GM19452 (cell line): ENCODE measurements at regions not wholly inside any gene's neighbourhood (a gene's known extent, or its start where the extent isn't known, plus 50 kb on each side); places are given as distances from the start of the nearest gene placed in this dataset.

Experiments
- ATAC-seq: cut with Tn5 transposase; IDR thresholded peaks from one replicate; pipeline ENCODE4 v1.9.1; 2021; ENCODE audit not compliant: unreplicated experiment

DNA sequence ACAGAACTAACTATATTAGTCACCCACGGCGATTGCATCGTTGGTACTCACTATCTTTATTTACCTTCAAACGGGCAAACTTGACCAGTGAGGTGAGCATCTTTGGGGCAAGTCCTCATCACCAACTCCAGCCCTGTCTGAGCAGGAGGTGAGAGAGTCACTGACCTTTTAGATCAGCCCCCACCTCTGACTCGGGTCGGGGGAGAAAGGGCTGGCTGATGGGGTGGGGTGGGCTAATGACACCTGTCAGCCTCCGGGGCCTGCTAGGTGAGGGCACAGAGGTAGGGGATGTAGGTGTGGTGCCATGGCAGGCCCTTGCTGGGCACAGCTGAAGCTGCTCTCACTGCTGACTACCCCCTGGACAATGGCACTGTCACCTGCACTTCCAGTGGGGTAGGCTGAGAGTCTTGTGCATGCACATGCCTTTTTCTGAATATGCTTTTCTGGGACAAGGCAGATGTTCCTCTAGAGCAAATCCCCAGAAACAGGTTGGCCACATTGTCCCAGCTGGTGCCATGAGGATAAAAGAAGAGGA is 359.5 kb upstream of the MKI67 start:
- no peak for ATAC-seq

DNA sequence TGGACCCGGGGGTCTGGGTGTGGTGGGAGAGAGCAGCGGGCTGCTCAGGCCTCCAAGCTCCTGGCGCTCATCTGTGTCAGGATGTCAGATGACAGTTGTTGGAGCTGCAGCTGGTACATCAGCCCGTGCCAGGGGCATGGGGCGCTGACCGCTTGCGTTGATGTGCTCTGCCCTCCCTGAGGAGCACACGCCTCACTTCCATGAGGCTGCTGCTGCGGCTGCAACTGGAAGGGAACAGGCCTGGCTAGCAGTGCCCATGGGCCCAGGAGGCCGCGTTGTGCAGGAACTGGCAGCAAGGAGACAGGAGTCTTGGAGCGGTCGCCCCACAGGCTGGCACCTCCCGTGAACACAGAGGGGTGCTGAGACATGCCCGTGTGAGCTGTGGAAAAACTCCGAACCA is 361.3 kb upstream of the MKI67 start:
- ATAC-seq = no peak

DNA sequence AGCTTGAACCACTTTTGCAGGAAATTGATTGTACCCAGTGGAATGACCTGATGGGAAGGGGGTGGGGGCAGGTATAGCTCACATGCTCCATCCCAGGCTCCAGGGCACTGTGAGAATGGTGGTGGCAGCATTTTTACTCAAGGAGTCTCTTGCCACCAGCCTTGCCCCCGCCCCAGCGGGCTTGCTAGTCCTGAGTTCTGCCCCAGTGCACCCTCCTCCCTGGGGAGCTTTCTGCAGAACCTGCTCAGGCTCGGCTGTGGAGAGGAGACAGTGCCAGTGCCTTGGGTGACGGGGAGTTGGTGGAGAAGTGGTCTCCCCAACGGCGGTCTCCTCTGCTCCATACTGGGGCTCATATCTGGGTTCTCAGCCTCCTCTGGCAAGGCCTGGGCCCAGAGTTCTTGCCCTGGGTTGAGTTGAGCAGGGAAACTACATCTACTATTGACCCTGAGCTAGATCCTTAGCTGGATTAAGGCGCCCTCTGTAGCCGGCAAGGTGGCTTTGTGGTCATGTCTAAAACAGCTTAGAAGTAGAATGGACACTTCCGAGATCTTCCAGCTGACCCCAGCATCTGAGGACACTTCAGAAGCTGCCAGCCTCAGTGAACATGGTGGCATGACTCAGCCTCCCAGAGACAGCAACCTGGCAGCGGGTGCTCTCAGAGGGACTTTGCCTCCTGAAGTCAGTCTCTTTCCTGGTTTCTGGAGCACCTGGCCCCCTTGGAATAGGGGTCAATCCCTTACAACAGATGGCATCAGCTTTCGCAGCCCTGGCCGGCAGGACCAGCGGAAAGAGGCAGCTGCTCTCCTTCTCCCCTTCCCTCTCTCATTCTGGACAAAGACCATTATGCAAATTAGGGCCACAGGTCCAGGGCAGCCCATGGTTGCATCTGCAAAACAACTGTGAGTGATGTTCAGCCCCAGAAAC is 363.4 kb upstream of the MKI67 start:
- ATAC-seq = no peak

DNA sequence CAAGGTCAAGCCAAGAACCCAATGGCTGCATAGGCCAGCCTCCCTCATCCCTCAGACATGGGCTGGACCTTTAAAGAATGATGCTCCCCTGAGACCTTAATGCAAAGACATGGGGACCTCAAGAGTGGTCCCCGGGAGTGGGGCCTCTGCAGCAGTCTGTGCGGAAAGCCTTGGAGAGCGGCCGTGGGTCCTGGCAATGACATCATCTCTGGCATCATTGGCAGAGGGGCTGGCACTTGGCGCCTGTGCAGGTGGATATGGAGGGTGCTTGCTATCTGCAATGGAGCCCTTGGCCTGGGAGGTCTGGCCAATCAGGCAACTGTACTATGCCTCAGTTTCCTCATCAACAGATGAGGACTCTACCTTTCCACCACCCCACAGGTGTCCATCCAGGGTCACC is 365.5 kb upstream of the MKI67 start:
- ATAC-seq = no peak

DNA sequence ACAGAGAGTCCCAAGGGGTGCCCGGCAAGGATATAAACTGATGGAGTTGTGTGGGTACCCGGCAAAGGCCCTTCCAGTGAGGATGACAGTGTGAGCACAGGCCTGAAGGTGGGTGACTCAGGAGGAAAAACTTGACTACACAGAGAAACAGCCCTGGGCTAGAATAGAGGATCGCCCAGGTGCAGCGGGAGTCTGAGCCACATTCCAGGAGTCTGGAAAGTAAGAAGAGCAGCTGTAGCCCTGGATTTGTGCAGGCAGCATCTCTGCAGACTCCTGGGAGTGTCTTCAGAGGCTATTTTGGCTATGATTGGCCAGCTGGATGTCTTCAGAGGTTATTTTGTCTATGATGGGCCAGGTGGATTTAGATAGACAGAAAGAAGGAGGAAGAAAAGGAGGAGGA is 367.6 kb upstream of the MKI67 start:
- ATAC-seq = no peak

DNA sequence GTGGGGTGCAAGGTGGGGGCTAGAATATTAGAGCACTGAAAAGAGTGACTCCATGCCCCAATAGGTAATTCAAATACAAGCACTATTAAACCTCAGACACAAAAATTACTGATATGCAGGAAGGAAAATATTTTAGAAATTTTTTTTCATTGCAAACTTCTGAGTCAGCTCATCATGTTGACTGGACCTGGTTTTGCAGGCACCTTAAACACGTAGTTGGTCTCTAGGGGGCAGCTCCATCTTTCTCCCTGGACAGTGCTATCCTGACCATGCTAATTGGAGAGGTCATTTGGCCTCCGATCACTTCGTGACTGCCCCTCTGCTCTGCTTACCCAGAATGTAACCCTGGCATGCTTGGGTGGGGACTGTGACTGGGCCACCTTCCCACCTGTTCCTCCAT is 368.4 kb upstream of the MKI67 start:
- ATAC-seq = no peak

DNA sequence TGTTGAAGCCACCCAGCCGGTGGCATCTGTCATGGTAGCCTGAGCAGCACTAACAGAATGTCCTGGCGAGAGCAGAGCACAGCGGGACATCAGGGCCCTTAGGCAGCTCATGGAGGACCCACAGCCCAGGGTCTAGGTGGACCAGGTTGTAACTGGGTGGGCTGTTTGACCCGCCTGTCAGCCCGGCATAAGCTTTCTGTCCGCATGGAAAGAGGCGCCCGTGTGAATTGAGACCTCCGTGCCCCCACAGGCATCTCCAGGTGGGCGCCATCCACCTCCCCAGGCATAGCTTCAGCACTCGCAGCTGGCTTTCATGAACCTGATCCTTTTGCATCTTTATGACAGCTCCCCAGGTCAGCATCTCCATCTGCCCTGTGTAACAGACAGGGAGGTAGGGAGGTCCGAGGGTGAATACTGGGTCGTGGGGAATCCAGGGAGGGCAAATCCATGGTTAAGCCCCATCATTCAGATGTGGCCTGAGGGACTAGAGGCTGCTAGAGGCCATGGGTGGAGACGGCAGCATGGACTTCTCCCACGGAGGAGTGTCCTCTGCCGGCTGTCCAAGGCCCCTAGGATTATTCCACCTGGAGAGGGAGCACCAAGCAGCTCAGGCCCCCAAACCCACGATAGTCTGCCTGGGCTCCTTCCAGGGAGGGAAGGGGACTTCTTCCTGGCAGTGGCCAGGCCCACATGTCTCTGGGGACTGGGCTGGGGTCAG is 371.6 kb upstream of the MKI67 start:
- ATAC-seq = no peak

DNA sequence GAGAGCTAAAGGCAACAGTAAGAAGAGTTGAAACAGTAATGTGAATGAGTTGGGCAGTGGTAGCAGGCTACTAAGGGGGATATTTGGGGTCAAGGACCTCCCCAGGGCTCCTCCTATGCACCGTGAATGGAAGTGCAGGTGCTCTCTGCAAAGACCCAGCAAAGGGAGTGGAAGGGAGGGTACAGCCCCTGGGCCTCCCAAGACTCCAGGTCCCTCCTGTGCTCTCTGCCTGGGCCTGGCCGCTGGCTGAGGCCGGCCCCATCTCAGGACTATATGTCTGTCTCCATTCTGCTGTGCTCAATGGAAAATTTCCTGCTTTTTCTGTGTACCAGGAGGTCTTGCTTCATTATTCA is 372.1 kb upstream of the MKI67 start:
- no peak for ATAC-seq

DNA sequence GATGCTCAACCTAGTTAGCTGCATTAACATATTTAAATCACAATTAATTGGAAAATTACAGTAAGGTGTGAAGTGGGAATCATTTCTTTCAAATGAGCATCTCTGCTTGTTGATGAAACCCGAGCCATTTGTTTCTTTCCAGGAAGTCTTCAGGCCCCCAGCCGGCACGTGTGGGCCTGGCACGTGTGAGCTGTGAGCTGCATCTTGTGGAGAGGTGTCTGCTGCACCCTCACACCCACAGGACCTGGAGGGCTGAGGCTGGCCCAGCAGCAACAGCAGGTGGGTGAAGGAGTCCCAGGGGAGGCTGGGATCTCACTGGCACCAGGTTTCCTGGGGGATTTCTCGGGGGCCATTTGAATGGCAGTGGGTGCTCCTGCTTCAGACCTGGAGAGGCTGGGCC is 372.5 kb upstream of the MKI67 start:
- no peak for ATAC-seq

DNA sequence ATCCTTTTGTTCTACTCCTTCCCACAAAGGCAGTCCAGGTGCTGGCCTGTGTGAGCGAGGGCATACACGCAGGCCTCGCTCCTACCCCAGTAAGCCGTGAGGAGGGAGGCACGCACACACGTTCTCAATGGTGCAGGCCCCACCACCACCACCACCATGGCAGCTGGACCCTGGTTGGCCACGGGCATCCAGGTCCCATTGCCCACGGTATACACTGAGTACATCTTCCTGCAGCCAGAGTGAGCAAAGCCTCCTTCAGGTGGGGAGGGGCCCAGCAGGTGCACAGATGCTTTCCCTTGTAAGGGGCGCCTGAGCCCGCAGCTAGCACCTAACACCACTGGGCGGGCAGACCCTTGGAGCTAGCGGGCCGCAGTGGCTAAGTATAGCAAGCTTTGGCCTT is 373.3 kb upstream of the MKI67 start:
- ATAC-seq = no peak

DNA sequence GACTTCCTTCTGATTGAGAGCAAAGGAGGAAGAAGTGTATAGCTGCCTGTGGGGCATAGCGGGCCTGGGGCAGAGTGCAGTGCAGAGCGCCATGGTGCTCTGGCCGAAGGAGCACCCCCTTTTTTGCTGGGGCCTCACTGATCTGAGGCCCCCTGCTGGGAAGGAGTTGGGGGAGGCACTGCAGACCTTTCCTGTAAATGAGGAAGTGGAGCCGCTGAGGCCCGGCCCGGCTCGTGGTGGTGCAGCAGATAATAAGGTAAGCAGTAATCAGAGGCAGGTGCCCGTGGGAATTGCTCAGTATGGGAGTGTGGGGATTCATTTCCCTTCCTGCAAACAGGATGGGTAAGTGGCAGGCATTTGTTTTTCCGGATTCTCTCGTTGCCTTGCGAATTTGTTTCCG is 373.7 kb upstream of the MKI67 start:
- ATAC-seq = no peak

DNA sequence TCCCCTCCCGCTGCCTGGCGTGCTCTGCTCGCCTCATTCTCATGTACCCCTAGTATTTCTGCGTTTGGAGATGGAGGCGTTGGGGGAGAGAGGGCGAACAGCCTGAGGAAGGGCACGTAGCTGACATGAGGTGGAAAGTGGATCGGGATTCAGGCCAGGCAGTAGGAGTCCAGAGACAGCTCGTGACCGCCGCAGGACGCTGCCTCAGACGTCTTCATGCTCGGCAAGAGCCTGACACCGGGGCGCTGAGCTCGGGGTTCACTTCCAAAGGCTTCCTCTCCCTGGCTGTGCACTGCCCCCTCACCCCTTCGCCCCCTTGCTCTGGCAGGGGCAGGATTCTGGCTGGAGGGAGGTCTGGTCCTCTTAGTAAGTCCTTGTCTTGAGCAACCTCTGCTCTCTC is 374.4 kb upstream of the MKI67 start:
- no peak for ATAC-seq

DNA sequence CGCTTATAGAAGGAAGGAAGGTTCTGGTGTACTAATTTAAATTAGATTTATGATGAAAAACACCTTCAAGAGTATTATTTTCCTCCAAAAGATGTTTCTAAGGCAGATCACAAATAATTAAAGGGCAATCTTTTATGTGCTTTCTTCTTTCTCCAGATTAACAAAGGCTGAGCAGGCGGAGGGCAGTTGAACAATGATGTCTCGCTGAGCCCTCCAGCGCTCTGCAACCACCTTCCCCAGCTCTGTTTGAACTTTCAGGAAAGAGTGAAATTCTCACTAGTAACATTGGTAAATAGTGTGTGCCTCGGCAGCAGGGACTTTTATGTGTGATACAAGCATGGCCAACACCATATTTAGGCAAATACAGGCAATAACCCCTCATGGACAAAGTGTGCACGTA is 379.1 kb upstream of the MKI67 start:
- no peak for ATAC-seq

DNA sequence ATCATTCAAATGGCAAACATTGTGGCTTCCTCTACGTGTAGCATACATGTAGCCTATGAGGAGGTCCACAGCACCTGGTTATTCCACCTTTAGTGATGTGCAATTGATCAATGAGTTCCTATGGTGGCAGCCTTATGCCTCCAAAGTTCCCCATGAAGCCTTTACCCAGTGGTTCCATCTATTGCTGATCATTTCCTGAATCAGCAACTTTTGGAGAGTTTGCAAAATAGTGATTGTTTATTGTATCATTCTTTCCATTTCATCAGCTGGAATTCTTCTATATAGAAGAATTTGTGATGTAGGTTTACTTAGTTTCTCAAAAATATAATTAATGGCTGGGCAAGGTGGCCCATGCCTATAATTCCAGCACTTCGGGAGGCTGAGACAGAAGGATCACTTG is 380.2 kb upstream of the MKI67 start:
- no peak for ATAC-seq

DNA sequence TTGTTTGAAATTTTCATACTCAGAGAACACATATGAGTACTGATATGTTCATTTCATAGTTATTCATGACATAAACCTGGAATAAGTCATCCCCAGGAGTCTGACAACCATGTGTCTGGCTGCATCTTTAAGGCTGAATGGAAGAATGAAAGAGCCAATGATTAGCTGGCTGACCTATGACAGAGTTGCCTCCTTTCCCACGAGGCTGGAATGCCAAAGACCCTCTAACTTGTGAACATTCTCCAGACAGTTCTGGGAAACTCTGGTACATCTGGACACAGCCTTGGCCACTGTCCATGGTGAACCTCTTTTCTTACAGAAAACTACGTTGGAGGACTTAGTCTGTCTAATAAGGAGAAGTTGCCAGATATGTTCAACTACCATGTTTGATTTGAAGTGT is 380.8 kb upstream of the MKI67 start:
- no peak for ATAC-seq

DNA sequence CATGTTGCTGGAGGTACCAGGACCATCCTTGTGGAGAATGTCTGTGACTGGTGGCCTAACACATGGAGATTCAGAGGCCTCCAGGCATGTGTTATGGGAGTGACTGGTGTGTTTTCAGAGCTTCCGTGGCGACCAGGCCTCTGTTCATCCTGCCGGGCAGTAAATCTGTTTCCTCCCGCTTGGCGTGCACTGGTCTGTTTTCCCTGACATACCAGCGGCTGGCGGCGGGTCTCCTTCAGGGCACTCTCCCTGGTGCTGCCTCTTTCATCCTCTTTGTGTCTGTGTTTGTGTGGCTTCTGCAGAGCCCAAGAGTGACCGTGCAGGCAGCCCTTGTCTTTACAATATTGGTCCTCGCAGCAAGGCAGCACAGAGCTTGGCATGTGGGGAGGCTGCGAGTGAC is 385.1 kb upstream of the MKI67 start:
- ATAC-seq = no peak

DNA sequence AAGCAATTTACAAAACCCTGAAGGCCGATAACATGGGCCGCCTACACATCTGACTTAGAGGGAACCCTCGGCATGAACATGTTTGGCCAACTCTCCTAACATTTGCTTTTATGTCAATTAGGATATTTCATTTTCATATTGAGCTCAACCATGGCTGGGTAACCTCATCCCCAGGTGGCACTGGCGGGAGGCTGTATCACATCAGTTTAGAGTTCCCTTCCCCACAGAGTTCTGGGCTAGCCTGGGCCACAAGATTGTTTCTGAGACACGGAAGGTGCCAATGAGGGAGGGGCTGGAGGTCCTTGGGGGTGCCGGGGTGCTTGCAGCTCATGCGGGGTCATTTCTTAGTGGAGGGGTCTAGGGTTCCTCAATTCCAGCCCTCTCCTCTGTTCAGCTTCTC is 386.5 kb upstream of the MKI67 start:
- no peak for ATAC-seq

DNA sequence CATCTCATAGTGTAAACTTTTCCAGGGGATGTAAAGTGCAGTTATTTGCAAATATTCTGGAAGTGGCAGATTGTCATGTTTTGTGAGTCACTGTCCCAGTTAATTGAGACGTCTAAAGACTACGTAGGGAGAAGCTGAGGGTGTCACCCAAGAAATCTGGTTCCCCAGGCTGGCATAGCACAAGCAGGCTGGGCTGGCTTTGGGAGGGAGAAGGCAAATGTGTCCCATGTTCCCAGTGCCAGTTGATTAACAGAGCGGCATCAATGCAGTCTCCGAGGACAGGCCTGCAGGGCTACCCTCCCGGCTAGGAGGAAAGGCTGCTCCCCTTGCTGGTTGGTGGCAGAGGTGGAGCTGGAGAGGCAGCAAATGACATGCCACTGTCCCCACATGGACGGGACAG is 388.3 kb upstream of the MKI67 start:
- no peak for ATAC-seq

DNA sequence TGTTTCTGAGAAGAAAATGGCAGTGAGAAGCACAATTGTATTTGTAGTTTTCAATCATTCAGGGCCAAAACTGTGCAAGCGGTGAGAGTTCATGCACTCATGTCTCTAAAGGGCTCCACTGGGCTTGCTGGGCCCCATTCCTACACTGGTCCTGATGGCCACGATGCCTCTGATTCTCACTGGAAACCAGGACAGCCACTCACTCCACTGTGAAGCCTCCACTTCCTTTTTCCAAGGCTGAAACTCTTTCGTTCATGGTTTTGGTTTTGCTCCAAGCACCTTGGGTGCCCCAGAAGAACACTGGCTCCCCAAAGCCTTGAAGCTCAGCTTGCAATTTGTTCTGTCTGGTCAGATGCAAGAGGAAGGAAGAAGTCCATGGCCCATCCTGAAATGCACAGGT is 390.0 kb upstream of the MKI67 start:
- no peak for ATAC-seq

DNA sequence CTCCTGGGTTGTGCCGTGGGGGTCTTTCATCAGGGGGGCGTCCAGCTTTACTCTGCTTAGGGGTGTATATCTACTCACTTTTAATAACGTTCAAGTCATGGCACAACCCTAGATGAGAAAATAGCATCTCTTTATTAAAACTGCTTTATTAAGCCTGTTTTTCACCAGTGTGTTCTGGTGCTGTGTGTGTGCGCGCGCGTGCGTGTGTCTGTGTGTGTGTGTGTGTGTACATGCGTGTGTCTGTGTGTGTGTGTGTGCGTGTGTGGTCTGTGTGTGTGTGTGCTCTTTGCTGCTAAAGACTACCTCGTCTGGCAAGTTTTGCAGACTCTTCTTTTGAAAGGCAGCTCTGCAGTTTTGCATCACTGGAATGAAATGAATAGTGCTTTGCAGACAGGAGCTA is 390.9 kb upstream of the MKI67 start:
- no peak for ATAC-seq

DNA sequence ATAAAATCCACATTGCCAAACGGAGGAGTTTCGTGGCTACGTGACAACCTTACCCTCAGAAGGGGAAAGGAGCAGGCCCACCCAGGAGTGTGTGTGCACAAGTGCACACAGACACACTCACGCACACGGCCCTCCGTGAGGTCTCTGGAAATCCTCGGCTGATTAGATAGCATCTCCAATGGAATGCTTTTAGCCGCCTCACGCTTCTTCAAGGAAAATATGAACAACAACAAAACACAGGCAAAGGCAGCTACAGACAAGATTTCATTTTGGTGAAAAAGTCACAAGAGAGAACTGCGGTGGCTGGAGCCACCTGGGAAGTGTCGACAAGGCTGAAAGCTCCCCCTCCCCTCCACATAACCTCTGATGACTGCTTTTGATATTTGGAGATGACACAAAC is 391.8 kb upstream of the MKI67 start:
- ATAC-seq = no peak

DNA sequence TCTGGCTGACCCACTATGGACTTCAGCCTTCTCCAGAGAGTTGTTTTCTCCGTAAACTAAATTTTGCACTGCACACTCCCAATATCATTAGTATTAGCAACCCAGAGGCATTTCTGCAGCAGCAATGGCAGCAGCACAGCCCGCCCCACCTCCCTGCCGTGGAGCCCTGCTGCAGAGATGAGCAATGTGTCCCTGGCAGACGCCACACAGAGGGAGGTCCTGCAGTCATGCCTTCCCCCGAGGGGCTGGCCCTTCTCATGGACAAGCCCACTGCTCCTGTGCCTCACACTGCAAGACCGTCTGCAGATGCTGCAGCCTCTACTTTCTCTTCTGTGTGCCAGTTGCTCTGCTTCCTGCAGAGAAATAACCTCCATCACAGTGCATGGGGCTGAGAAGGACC is 393.4 kb upstream of the MKI67 start:
- ATAC-seq = no peak
